GM04503 (cell line): ENCODE measurements at regions not wholly inside any gene's neighbourhood (a gene's known extent, or its start where the extent isn't known, plus 50 kb on each side); places are given as distances from the start of the nearest gene placed in this dataset.
"Not testable (repeated sequence)": the region's sequence is repeated elsewhere in the genome, so short reads cannot be mapped to it uniquely, and the experiment has no call there.

ENCODE experiments used
- DNase-seq: peaks from one replicate; pipeline ENCODE4 v3.0.0-alpha.2; 2012; ENCODE audit warnings: low read depth

GRCh38 chr12:68425998-68426397, 93.8 kb upstream of the MDM1 start:
- DNase-seq, result no peak

GRCh38 chr12:68428211-68428610, 96.0 kb upstream of the MDM1 start:
- DNase-seq, result no peak

GRCh38 chr12:68428724-68429501, 96.8 kb upstream of the MDM1 start:
- DNase-seq, result no peak

GRCh38 chr12:68429696-68430095, 97.5 kb upstream of the MDM1 start:
- no peak for DNase-seq

DNA sequence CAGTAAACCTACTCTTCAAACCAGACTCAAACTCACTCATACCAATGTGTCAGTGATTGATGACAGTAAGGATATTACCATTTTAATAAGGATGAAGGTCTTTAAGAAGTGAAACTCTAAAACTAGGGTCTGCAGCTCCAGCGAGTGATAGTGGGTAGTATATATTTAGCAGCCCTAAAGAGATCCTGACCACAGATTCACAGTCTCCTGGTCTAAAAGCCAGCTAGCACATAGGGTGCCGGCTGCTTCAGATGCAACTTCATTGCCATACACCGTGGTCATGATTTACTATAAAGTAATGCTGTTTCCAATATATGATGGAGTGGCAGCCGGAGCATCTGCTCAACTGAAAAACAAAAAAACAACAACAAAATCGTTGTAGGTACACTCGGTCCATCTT, 99.6 kb upstream of the MDM1 start:
- no peak for DNase-seq

- DNase-seq, result no peak
These were observed 100.5 kb upstream of the MDM1 start for GRCh38 chr12:68432622-68433021.

DNA sequence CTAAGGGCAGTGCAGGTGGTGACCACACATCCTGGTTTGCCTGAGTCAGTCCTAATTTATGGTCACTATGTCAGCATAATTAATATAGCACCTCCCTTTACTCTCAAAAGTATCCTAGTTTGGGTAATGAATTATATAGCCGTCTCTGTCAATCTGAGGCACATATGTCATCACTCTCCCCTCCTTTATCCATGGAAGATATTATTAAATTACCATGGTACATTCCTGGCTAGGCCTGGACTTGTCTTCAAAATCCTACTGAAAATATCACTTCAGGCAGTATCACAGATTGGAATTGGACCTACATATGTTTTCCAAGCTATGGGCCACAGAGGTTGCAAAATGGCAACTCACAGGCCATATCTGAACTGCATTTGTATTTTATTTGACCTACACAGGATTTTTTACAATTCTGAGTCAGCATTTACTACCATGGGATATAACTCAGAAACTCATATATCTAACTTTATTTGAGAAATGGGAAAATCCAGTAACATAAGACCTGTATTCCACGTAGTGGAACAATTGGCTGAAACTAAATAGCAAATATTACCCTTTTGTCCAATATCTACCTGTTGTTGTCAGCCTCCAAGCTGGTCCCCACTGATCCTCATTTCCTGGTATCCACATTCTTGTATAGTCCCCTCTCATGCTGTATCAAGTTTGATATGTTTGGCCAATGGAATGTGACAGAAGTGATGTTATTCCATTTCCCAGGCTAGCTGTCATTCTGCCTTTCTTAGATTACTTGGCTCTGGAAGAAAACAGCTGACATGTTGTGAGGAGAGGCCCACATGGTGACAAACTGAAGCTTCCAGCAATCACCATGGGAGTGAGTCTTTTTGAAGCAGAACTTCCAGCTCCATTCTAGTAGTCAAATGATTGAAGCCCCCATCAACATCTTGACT, 102.5 kb upstream of the MDM1 start:
- DNase-seq, result no peak

DNA sequence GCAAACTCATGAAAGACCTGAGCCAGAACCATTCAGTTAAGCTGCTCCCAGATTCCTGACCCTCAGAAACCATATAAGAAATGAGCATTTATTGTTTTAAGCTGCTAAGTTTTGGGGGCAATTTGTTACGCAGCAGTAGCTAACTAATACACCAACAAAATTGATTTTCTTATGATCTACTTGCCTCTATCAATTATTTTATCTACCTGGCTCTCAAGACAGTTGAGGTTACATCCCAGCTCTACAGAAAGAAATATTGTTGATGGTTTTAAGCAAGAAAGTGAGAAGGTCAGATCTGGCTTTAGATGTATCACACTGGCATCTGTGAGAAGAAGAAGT, 103.1 kb upstream of the MDM1 start:
- no peak for DNase-seq

DNA sequence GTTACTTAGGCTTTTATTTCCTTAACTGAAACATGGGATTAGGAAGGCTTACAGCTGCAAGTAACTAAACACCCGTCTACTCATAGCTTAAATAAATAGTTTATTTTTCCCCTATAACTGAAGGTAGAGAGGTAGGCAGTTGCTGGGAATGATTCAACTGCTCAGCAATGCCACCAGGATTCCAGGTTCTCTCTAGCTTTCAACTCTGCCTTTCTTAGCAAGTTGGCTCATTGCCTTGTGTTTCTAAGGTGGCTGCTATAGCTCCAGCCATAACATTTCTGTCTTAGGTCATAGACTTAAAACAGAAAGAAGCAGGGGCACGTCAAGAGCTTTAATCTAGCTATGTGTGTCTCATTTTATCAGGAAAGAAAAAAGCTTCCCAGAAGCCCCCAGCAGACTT, 103.7 kb upstream of the MDM1 start:
- DNase-seq, result no peak

DNA sequence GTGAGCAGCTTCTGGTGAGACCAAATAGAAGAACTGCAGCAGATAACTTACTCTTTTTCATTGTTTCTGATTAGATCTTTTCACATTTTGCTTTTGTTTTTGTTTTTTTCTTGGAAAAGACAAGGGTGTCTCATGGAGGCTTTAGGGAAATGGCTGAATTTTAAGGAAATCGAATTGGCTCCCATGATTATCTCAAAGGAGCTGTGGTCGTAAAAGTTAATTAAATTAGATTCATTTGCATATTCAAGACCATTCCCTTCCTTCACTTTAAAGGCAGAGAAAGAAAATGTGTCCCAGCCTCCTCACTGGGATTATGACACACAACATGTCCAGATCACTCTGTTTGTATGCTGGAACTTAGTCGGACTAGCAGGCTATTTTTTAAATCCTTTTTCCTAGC, 106.4 kb upstream of the MDM1 start:
- DNase-seq, result no peak

DNA sequence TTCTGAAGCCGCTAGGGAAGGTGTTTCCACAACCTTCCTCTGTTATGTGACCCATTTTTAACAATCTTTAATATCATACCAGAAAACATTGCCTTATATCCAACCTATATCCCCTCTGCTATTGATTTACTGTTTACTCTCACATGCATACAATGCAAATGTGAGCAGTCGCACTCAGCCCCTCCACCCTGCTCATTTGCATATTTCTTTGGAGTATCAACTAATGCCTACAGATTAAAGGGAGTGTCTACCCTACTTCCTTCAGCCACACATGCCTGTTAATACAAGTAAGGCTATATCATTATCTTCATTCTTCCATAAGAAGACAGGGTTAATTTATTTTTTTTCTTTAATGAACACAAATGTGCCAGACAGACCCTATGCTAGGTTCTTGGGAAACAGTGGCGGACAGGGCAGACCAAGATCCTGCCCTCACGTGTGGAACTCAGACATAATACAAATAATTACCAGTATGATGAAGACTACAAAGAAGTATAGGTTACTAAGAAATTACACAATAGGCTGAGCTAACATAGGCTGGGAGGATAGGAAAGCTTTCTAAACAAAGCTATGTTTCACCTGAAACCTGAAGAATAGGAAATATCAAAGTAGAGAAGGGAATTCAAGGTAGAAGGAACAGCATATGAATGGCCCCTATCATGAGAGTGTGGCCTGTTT, 107.3 kb upstream of the MDM1 start:
- DNase-seq, result no peak

DNA sequence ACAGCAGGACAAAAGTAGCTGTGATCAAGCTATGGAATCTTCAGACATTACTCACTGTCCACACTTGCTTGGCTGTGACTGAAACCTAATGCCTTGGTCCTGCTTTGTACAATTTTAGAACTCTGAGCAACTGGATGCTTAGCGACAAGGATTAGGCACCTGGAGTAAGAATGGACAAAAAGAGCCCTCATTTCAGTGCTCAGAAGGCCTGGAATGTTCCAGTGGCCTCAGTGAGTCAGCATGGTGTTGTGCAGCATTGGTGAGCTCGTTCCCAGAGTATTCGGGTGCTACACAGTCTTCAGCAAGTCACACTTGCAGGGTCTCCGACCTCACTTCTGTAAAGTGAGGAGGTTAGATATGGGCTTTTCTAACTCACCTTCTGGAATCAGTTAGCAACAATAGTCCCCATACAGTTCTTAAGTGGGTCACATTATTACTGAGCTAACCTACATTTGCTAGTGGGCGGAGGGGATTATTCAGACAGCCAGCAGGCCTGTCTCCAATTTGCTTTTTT, 108.0 kb upstream of the MDM1 start:
- DNase-seq, result no peak

DNA sequence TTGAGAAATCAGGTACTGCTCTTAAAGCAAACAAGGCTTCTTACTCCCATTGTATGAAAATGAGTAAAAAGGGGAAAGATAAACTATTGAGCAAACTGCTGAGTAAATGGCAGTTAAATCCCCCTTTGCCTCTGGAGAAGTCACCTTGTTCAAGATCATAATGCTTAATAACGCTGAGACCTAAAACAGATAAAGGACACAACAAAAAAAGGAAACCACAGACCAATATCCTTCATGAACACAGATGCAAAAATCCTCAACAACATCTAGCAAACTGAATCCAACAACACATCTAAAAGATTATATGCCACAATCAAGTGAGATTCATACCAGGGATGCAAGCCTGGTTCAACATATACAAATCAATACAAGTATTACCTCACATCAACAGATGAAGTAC, 109.0 kb upstream of the MDM1 start:
- DNase-seq, result no peak

DNA sequence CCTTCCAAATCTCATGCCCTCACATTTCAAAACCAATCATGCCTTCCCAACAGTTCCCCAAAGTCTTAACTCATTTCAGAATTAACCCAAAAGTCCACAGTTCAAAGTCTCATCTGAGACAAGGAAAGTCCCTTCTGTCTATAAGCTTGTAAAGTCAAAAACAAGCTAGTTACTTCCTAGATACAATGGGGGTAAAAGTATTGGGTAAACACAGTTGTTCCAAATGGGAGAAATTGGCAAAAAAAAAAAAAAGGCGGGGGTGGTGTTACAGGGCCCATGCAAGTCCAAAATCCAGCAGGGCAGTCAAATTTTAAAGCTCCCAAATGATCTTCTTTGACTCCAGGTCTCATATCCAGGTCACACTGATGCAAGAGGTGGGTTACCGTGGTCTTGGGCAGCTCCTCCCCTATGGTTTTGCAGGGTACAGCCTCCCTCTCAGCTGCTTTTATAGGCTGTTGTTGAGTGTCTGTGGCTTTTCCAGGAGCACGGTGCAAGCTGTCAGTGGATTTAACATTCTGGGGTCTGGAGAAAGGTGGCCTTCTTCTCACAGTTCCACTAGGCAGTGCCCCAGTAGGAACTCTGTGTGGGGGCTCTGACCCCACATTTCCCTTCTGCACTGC, 110.3 kb upstream of the MDM1 start:
- DNase-seq, result not testable (repeated sequence)

GRCh38 chr12:68443695-68444094, 111.5 kb upstream of the MDM1 start:
- not testable (repeated sequence) for DNase-seq

DNA sequence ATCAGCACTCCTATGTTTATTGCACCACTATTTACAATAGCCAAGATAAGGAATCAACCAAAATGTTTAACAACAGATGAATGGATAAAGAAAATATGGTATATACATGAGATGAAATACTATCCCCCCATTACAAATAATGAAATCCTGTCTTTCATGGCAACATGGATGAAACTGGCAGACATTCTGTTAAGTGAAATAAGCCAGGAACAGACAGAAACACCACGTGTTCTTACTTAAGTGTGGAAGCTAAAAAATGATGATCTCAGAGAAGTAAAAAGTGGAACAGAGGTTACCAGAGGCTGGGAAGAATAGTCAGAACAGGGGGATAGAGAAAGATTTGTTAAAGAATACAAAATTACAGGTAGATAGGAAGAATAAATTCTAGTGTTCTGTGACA, 113.7 kb upstream of the MDM1 start:
- DNase-seq, result no peak

- no peak for DNase-seq
These were observed 114.2 kb upstream of the MDM1 start for GRCh38 chr12:68446384-68446783.

DNA sequence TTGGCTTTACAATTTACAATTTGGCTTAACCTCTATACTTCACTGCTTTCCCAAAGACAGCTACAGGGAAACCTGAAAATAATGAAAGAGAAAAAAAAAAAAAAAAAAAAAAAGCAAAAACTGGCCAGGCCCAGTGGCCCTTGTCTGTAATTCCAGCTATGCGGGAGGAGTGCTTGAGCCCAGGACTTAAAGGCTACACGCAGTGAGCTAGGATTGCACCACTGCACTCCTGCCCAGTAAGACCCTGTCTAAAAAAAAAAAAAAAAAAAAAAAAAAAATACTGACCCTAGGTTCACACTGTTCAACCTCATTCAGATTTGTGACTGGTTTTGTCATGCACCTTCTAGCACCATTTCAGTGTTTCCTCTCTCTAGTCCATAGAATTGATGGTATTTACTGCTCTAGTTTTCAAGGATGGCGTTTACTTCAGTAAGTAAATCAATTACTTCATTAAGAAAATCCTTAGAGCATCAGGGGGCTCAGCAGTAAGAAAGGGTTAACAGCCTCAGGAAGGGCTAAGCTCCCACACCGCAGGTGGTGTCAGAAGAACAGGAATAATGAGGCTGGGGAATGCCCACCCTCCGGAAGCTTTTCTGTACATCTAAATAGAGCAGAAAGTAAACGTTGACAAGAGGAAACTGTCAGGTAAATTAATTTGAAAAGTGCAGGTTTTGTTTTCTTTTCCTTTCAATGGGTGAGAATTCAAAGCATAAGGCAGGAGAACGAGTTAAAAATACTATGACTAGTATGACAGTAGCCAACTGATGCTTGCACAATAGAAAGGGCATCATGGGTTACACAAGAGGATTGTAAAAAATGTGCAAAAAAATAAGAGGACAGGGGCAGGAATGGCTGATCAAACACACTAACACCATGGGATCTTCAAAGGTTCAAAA, 115.0 kb upstream of the MDM1 start:
- DNase-seq, result no peak

DNA sequence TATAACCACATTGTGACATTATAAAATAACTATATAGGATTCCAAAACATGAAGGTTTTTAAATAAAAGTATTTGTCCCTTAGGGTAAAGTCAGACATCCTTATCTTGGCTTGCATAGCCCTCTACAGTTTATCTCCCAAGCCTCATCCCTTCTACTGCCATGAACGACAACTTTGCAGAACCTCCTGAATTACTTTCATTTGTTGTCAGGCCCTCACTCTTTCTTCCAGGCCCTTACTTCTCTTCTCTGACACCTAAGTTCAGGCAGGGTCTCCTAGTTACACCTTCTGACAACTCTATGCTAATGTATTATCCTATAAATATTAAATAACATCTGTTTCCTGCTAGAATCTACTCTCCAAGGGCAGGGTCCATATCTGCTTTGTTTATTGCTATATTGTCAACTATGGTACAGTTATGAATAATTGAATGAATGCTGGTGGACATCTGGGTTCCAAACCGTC, 115.7 kb upstream of the MDM1 start:
- no peak for DNase-seq

DNA sequence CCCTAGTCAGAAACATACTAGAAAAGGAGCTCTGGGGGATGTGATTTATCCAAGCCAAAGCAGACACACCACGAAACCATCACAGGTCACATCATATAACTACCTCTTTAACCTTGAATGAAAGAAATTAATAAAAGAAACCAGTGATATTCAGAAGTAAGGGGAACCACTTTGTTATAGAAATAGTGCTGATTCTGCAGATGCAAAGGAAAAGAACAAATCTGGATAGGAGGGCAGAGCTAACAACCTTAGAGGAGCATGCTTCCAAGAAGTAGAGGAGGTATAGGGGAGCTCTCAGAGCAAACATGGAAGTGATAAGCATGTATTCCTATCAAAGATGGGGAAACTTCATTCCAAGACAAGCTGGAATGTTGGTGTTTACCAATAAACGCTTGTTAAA, 117.0 kb upstream of the MDM1 start:
- no peak for DNase-seq

DNA sequence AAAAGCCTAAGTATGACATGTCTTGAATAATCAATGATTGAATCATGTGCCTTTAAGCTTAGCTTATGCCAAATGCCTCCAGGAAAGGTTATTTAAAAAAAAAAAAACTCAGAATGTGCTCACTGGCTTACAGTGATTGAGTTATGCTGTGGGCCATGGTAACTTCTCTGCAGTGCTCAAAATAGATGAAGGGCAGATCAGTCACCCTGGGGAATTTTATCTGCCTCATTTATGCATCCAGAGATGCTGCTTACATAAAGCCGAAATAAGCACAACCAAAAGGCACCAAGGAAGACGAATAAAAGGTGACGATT, 118.7 kb upstream of the MDM1 start:
- DNase-seq, result no peak
